DOHH2 (cell line): ENCODE measurements at regions not wholly inside any gene's neighbourhood (a gene's known extent, or its start where the extent isn't known, plus 50 kb on each side); places are given as distances from the start of the nearest gene placed in this dataset.

ENCODE experiments used
- H3F3A ChIP-seq: fragments of 200-600 bp; sonication (generic), shearing (Covaris generic); 2 replicates; pipeline ENCODE4 v1.6.0; 2016; ENCODE audit warnings: antibody characterized with exemption, mild to moderate bottlenecking; ENCODE audit not compliant: control insufficient read depth, insufficient read depth
- H3K27ac ChIP-seq: fragments of 200-600 bp; sonication (generic); 2 replicates; pipeline ENCODE4 v1.5.1; 2014; ENCODE audit warnings: low read depth, mild to moderate bottlenecking, low read length, moderate library complexity
- H3K27me3 ChIP-seq: fragments of 200-600 bp; sonication (generic); 2 replicates; pipeline ENCODE4 v1.6.1; 2014; ENCODE audit warnings: mild to moderate bottlenecking, low read length, mixed read lengths; ENCODE audit not compliant: control insufficient read depth
- H3K36me3 ChIP-seq: fragments of 200-600 bp; sonication (generic); 2 replicates; pipeline ENCODE4 v1.6.1; 2014; ENCODE audit warnings: mild to moderate bottlenecking, low read length, moderate library complexity, mixed read lengths; ENCODE audit not compliant: control insufficient read depth
- H3K4me1 ChIP-seq: fragments of 200-600 bp; sonication (generic); 2 replicates; pipeline ENCODE4 v1.6.1; 2014; ENCODE audit warnings: mild to moderate bottlenecking, low read length, mixed read lengths; ENCODE audit not compliant: control insufficient read depth
- H3K4me2 ChIP-seq: fragments of 200-600 bp; sonication (generic); 2 replicates; pipeline ENCODE4 v1.6.0; 2014; ENCODE audit warnings: mild to moderate bottlenecking, low read length, moderate library complexity
- H3K4me3 ChIP-seq: fragments of 200-600 bp; sonication (generic); 2 replicates; pipeline ENCODE4 v1.5.1; 2014; ENCODE audit warnings: mild to moderate bottlenecking, low read length, mixed read lengths
- H3K79me2 ChIP-seq: fragments of 200-600 bp; sonication (generic); 2 replicates; pipeline ENCODE4 v1.6.1; 2014; ENCODE audit warnings: mild to moderate bottlenecking, low read length, mixed read lengths; ENCODE audit not compliant: control insufficient read depth
- H3K9me2 ChIP-seq: fragments of 200-600 bp; sonication (generic); replicated peaks from 2 replicates; pipeline ENCODE4 v1.6.1; 2014; ENCODE audit warnings: mild to moderate bottlenecking, low read length, mixed read lengths; ENCODE audit not compliant: control insufficient read depth
- H3K9me3 ChIP-seq: fragments of 200-600 bp; sonication (generic); 2 replicates; pipeline ENCODE4 v1.6.1; 2014; ENCODE audit warnings: antibody characterized with exemption, low read length, mixed read lengths; ENCODE audit not compliant: control insufficient read depth, insufficient read depth
- H4K20me1 ChIP-seq: fragments of 200-600 bp; sonication (generic); 2 replicates; pipeline ENCODE4 v1.6.0; 2014; ENCODE audit warnings: low read depth, mild to moderate bottlenecking, antibody characterized with exemption, low read length, moderate library complexity; ENCODE audit not compliant: control insufficient read depth, insufficient read depth
- EZH2phosphoT487 ChIP-seq: fragments of 200-600 bp; sonication (generic); IDR thresholded peaks from 2 replicates; pipeline ENCODE4 v1.6.1; 2017; ENCODE audit warnings: borderline replicate concordance, mild to moderate bottlenecking, antibody characterized with exemption, low read length, moderate library complexity, mixed read lengths
- TF ChIP-seq, protein P1 (sequence below): fragments of 200-600 bp; sonication (generic); IDR thresholded peaks from one replicate; pipeline ENCODE4 v1.5.1; 2014; ENCODE audit warnings: antibody characterized with exemption, mild to moderate bottlenecking, low read depth, low read length; ENCODE audit not compliant: poor library complexity, severe bottlenecking

DNA sequence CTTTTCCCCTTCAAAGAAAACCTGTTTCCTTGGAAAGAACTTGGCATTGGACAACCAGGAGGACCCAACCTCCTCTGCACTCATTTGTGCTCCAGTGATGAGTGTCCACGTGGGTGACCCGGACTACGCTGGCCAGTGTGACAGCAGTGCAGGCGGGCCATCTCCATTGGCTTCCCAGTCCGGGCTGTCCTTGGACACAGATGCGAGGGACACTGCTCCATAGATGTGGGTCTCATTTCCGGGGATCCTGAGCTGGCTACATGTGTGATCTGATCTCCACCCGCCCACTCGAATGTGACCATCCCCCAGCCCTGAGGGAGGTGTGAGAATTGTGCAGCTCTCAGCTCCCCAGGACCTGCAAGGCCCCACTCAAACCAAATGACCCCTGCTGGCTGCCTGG, 836.6 kb upstream of the TMEM132C start:
- no peaks in the 10 kb centered on the region for H3K4me1 ChIP-seq
- peaks cover 3% of the 10 kb centered on the region; the same call in 1 of the 2 replicates for H3K9me3 ChIP-seq
- H3K9me2 ChIP-seq: no peaks in the 10 kb centered on the region
- no peaks in the 10 kb centered on the region for H4K20me1 ChIP-seq
- no peaks in the 10 kb centered on the region for H3K79me2 ChIP-seq
- no peak overlapping the region for H3K4me2 ChIP-seq
- TF ChIP-seq, protein P1, sequence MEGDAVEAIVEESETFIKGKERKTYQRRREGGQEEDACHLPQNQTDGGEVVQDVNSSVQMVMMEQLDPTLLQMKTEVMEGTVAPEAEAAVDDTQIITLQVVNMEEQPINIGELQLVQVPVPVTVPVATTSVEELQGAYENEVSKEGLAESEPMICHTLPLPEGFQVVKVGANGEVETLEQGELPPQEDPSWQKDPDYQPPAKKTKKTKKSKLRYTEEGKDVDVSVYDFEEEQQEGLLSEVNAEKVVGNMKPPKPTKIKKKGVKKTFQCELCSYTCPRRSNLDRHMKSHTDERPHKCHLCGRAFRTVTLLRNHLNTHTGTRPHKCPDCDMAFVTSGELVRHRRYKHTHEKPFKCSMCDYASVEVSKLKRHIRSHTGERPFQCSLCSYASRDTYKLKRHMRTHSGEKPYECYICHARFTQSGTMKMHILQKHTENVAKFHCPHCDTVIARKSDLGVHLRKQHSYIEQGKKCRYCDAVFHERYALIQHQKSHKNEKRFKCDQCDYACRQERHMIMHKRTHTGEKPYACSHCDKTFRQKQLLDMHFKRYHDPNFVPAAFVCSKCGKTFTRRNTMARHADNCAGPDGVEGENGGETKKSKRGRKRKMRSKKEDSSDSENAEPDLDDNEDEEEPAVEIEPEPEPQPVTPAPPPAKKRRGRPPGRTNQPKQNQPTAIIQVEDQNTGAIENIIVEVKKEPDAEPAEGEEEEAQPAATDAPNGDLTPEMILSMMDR: no peak
- TF ChIP-seq EZH2phosphoT487: no peak
- no peak overlapping the region for H3K27ac ChIP-seq
- H3F3A ChIP-seq: no peaks in the 10 kb centered on the region
- H3K36me3 ChIP-seq: no peaks in the 10 kb centered on the region
- no peaks in the 10 kb centered on the region for H3K27me3 ChIP-seq
- H3K4me3 ChIP-seq: no peak overlapping the region

DNA sequence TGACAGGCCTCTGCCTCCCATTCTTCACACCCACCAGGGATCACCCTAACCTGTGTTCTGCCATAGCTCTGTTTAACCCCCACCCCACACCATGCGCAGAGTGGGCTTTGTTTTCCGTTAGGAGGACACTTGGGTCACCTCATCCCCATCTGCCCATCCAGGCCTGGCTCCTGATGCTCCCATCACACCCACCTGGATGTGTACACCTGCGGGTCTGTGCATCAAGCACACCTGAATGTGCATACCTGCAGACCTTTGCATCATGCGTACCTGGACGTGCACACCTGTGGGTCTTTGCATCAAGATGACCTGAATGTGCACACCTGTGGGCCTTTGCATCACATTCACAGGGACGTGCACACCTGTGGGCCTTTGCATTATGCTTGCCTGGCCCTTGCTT, 835.8 kb upstream of the TMEM132C start:
- no peaks in the 10 kb centered on the region for H3K79me2 ChIP-seq
- peaks cover 3% of the 10 kb centered on the region; the same call in 1 of the 2 replicates for H3K9me3 ChIP-seq
- no peak overlapping the region for H3K4me2 ChIP-seq
- no peak overlapping the region for H3K4me3 ChIP-seq
- H3K36me3 ChIP-seq: no peaks in the 10 kb centered on the region
- H3F3A ChIP-seq: no peaks in the 10 kb centered on the region
- H3K4me1 ChIP-seq: no peaks in the 10 kb centered on the region
- no peak overlapping the region for H3K27ac ChIP-seq
- no peaks in the 10 kb centered on the region for H3K9me2 ChIP-seq
- H3K27me3 ChIP-seq: no peaks in the 10 kb centered on the region
- no peaks in the 10 kb centered on the region for H4K20me1 ChIP-seq
- no peak for TF ChIP-seq EZH2phosphoT487
- TF ChIP-seq, protein P1: no peak

DNA sequence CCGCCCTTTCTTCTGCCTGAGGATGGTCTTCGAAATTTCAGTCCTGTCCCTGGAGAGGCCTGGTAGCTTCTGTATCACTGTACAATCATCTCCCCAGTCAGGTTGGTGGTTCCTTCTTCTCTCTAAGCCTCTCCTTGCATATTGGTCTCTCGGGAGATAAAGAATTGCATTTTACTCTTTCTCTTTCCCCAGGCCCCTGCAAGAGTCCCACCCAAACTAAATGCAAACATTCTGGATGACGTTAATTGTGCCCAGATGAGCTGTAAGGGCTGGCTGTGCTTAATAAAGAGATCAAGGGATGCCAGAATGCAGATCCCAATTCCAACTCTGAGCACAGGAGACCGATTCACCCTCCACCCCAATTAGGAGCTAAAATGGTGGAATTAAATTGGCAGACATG, 835.4 kb upstream of the TMEM132C start:
- no peak overlapping the region for H3K4me2 ChIP-seq
- no peak overlapping the region for H3K27ac ChIP-seq
- H3K9me2 ChIP-seq: no peaks in the 10 kb centered on the region
- H3K4me3 ChIP-seq: no peak overlapping the region
- no peaks in the 10 kb centered on the region for H3K36me3 ChIP-seq
- H3F3A ChIP-seq: no peaks in the 10 kb centered on the region
- peaks cover 3% of the 10 kb centered on the region; the same call in 1 of the 2 replicates for H3K9me3 ChIP-seq
- TF ChIP-seq, protein P1: no peak
- TF ChIP-seq EZH2phosphoT487: no peak
- H3K4me1 ChIP-seq: no peaks in the 10 kb centered on the region
- no peaks in the 10 kb centered on the region for H3K79me2 ChIP-seq
- no peaks in the 10 kb centered on the region for H3K27me3 ChIP-seq
- H4K20me1 ChIP-seq: no peaks in the 10 kb centered on the region
